HG03521 (cell line): ENCODE measurements at regions not wholly inside any gene's neighbourhood (a gene's known extent, or its start where the extent isn't known, plus 50 kb on each side); places are given as distances from the start of the nearest gene placed in this dataset.
"Not testable (repeated sequence)": the region's sequence is repeated elsewhere in the genome, so short reads cannot be mapped to it uniquely, and the experiment has no call there.

Experiments
- ATAC-seq: cut with Tn5 transposase; IDR thresholded peaks from one replicate; pipeline ENCODE4 v1.9.1; 2021; ENCODE audit warnings: mild to moderate bottlenecking, moderate library complexity; ENCODE audit not compliant: unreplicated experiment

DNA sequence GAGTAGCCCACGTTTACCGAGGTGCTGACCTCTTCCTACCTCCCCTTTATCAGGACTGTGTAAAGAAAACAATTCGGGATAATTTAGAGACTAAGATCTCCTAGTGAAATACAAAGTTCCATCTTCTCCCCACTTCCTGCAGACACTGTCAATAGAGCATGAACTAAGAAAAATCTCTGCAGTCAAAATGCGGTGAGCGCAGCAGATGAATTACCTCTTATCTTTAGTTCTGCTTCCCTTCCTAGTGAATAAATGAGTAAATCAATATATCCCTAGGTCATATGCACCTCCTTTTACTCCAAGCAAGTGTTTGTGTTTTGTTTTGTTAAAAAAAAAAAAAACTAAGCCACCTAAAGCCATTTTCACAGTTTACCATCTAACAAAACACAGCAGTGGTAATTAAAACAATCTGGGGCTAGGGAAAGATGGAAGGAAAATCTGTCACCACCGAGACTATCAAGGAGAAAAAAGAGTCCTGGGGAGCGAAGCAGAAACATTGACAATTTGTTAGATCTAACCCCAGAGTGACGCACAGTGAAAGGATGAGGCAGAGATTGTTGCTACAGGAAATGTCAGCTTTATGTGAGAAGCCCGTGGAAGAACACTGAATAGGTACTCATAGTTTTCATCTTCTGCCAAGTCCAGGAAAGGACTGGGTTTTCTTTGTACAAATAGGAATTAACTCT, 159.4 kb upstream of the SPTLC3 start:
- no peak for ATAC-seq

DNA sequence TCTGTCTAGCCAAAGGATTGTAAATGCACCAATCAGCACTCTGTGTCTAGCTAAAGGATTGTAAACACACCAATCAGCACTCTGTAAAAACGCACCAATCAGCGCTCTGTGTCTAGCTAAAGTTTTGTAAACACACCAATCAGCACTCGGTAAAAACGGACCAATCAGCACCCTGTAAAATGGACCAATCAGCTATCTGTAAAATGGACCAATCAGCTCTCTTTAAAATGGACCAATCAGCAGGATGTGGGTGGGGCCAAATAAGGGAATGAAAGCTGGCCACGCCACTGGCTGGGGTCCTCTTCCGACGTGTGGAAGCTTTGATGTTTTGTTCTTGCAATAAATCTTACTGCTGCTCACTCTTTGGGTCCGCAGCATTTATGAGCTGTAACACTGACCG, 151.1 kb upstream of the SPTLC3 start:
- not testable (repeated sequence) for ATAC-seq

DNA sequence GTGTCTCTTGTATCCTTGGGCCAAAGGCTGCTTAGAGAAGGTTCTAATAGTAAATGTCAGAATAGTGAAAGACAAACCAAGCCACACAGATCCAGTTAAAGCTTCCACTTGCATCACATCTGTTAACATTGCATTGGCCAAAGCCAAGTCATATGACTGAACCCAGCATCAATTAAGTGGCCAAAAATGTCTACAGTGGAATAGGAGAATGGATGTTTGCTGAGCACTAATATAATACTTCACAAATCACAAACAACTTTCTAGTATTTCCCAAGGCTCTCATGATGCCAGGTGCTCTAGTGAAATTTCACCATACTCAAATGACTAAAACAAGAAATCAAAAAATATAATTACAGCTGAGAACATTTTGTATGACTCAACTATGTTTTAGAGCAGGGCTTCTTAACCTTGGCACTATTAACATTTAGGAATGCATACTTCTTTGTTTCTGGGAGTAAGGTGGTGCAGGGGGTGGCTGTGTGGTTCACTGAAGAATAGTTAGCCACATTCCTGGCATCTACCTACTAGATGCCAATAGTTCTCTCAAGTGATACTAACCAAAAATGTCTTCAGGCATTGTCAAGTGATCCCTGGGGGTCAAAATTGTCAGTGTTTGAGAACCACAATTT, 148.0 kb upstream of the SPTLC3 start:
- ATAC-seq: no peak

DNA sequence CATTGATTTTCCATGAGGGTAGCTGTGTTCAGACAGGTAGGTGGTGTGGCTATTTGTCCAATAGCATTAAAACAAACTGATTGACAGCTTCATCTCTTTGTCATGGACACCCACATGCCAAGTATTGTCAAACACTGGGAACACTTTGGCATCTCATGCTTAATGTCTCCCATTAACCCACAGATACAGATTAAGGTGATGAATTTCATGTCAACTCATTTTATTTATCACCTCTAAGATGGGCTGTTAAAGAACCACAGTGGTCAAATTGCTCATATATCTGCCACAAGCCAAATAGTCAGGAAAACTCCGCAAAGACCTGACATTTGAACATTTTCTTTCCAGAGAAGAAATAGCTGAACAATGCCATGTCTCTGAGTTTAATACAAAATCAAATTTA, 139.1 kb upstream of the SPTLC3 start:
- ATAC-seq: no peak

DNA sequence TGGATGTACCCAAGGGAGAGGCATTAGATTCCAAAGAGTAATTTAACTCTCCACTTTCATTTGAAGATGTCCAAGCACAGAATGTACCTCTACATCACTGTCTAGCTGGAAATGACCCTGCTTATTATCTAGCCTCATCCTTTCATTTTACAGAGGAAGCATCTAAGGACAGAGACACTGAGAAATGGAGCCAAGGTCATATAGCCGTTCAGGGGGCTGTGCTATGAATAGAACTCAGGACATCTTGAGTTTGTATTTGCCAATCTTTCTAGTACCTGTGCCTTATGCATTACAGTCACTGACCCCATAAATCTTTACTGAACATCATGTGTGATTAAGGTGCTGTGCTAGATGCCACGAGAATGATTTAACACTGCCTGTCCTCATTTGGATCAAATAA, 138.2 kb upstream of the SPTLC3 start:
- ATAC-seq: no peak

DNA sequence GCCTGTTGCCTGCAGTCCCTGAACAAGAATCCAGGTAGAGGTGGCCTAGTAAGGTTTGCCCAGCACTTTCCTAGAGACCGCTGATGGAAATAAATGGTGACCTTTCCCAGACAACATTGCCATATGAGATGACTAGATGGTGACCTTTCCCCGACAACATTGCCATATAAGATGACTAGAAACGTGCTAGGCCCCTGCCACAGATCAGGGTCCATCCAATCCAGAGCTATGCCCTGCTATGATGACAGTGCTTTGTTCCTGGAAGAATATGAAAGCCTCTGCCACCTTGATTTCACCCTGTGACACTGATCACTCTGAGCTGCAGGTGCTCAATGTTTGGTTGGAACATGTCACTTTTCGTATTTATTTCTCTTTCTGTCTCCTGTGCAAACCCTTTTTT, 133.8 kb upstream of the SPTLC3 start:
- ATAC-seq: no peak

DNA sequence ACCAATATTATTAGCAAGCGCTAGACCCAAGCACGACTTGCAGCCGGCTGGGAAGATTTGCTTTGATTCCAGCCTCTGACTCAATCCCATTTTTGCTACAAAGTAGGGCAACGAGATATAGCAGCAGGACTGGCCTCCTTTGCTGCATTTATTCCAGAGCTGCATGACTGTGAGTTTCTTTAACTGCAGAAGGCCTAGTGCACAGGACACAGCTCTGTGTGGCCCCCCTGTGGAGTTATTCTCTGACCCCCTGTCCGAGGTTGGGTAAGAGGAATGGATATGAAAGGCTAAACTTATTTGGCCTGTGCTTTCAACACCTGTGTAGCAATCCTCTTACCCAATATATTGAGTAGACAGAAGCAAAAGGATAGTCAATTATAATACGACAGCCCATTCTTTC, 133.3 kb upstream of the SPTLC3 start:
- ATAC-seq: no peak

DNA sequence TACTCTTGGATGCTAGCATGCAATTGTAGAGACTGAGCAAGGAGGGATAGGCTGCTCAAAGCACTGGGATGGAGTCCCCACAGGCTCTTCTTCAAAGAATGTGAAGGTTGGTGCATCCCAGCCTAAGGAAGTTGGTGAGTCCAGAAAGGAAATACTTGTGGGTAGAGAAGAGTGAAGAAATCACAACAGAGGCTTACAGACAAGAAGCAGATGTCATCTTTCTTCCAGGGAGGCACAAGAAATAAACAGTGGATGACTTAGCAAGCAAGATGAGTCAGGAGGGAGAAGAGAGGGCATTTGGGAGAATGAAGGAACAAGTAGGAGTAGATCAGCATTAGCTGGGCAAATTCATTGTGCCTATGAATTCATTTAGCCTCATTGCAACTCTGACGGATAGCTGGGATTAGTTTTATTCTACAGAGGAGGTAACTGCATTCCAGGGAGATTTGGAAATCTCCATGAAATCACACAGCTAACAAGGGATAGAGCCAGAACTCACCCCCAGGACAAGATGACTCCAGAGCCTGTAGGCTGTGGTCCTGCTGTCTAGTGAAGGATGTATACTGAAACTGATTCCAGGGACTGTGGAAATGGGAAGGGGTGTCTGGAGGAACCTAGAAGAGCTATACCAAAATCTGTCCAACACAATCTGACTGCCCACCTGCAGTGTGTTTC, 125.8 kb upstream of the SPTLC3 start:
- no peak for ATAC-seq

DNA sequence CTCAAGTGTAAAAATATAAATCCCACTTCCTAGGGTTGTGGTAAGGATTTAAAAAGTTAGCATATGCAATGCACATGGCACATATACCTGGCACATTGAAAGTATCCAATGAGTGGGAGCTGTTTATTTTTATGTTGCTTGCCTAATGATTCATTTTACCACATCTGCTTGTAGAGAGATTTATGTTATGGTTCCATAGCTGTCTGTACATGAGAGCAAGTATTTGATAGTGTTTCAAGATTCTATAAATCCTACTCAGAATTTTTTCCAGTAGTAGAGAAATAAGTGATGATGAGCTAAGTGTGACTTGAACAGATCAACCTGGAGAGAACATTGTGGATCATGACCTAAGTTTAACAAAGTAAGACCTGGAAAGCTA, 125.3 kb upstream of the SPTLC3 start:
- no peak for ATAC-seq

DNA sequence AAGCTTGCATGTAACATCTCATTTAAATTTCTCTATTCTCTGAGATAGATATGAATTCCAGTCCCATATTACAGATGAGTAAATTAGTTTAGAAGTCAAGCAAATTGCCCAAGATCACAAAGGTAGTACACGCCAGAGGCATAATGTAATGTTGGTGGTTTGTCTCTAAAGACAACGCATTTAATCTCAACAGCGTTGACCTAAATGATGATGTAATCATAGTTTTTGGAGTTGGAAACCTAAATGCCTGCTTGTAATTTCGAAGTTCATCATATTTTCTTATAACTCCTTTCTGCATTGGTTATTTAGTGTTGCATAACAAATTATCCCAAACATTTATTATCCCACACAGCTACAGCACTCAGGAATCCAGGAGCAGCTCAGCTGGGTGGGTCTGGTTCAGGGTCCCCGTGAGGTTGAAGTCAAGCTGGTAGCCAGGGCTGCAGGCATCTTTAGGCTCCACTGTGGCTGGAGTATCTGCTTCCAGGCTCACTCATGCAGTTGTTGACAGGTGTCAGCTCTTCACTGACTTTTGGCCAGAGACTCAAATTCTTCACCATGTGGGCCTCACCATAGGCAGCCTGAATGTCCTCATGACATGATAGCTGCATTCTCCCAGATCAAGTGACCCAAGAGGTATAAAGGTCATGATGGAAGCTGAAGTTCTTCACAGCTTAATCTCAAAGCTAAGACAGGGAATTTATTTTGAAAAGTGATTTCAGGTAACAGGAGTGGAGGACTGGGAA, 122.0 kb upstream of the SPTLC3 start:
- ATAC-seq: no peak

DNA sequence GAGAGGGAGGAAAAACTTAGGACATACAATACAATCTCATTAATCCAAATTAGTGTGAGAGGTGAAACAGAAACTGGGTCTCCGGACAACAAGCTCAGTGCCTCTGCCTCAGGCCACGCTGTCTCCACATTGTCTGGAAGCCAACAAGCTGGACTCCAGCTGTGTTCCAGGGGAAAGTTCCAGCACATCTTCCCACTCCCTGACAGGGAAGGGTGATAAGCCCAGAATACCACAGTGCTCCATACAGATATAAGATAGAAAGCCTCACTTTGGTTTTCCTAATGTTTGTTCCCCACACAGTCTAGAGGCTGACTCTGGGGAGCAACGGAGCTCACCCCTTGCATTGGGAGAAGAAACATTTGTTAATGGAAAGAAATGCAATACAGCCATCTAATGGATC, 117.1 kb upstream of the SPTLC3 start:
- no peak for ATAC-seq

DNA sequence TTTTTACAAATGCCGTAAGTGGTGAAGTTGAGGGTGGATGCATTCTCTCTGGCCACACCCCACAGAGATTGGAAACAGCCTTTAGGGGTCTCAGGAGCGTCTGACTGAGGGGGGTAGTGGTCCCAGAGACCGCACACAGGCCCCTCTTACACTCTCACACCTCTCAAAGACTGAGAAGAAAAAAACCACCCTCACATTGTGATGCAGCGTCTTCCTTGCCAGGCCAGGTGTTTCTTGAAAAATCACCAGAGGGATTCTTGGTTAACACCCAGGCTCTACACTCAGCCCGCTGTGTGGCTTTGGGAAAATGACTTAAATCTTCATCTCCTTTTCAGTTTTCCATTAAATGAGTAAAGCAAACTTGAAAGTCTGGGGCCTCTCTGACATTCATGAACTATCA, 115.8 kb upstream of the SPTLC3 start:
- no peak for ATAC-seq

DNA sequence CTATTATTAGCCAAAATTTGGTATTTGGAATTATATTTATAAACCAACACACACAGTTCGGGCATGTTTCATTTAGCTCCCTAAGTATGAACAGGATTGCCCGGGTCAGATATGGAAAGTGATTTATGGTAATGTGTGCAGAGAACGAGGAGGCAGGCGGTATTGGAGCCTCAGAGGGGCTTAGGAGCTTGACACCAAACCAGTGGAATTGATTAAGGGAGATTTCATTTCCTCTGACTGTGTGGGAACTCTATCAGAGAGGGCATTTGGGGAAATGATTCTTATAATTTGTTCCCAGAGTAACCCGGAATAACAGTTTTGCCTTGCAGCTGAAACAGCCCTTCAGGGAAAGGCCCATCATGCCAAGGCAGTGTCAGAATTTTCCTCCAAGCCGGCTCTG, 115.1 kb upstream of the SPTLC3 start:
- no peak for ATAC-seq

DNA sequence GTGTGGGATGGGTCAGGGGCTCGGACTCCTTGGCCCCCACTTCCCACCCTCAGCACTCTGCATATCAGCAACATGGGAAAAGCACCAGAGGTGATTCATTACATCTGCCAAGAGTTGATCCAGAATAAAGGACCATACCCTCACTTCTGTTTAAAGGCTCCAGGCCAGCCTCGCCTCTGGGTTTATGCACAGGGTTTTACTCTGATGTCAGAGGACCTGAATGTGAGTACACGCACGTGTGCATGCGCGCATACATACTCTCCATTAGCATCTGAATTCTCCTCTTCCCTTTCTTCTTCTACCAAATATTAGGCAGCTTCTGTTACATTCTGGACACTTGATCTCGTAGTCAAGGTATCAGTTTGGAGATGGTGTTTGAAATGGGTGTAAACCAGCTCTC, 114.7 kb upstream of the SPTLC3 start:
- ATAC-seq: no peak

DNA sequence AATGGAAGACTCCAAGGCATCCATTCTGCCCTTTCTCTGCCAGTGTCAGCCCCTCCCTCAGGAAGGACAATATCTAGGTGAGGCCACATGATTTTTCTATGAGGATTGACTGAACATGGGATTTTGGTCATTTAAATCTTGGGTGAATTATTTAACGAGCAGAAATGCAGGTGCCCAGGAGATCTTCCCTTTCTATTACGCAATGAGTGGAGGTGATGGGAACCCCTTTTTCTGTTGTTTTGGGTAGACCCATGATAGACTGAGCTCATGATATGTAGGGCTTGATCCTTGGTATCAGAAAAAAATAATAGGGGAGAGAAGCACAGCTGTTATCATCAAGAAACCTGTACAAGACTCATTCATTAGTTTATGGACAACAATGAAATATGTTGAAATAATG, 112.6 kb upstream of the SPTLC3 start:
- no peak for ATAC-seq

DNA sequence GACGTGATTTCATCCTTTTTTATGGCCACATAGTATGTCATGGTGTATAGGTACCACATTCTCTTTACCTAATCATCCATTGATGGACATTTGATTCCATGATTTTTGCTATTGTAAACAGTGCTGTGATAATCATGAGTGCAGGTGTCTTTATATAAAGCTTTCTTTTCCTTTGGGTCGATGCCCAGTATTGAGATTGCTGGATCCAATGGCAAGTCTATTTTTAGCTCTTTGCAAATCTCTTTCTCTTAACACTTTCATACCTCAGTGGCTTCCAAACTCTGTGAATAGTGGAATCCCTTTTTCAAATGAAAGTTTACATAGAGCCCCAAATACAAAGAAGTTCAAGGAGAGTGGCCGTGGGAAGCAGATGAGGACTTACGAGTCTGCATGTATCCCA, 105.8 kb upstream of the SPTLC3 start:
- no peak for ATAC-seq

DNA sequence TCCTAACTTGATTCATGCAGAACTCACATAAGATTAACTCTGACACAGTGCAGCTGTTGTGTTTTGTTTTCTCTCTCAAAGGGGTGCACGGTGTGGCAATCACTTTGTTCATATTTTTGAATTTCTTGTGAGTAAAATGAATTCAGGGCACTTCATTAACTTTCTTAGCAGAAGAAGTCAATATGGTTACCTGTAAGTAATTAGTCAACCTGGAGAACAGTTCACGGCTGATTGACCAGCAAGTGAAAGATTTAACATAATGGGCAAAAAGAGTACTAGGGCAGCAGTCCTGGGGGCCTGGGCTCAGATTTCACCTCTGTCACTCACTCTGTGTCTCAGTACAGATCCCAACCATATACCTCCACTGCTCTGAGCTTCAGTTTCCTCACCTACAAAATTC, 102.4 kb upstream of the SPTLC3 start:
- ATAC-seq: no peak

DNA sequence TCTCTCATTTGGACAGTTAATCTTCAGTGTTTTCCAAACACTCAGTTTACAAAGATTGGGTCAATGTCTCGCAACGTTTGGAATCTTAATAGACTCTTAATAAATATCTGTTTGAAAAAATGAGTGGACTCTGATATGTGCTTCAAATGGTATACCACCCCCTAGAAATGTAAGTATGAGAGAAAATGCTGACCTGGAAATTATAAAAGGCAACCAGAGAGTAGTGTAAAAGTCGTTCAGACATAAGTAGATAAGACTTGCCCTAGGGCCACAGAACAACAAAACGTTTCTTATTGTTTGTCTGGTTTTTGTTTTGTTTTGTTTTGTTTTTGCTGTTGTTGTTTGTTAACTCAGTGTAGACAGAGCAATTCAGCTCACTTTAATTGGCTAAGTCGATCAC, 97.4 kb upstream of the SPTLC3 start:
- no peak for ATAC-seq

DNA sequence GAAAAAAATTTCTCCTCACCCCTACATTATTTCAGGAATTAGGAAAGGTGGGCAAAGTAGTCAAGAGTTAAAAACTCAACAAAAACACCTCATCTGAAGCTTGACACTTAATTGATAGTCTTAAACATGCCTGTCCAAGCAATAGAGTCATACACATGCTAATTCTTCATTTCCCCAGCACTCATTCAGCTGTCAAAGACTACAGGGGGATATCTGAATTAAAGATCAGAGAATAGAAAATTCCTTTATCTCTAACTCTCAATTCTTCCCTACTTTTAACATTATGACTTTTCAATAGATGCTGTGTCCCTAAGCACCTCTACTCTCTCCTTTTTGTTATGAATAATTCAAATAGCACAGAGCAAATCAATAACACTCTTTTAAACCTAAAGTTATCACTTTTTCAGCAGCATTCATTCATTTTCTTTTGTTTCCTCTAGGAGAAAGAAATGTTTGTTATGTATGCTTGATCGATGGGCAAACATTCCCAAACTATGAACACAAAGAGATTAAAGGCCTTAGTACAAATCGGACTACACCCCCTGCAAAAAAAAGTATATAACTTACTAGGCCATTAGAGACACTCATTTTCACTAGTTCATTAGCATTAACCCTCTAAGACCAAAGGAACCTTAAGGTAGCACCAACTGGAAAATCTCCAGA, 94.9 kb upstream of the SPTLC3 start:
- no peak for ATAC-seq

DNA sequence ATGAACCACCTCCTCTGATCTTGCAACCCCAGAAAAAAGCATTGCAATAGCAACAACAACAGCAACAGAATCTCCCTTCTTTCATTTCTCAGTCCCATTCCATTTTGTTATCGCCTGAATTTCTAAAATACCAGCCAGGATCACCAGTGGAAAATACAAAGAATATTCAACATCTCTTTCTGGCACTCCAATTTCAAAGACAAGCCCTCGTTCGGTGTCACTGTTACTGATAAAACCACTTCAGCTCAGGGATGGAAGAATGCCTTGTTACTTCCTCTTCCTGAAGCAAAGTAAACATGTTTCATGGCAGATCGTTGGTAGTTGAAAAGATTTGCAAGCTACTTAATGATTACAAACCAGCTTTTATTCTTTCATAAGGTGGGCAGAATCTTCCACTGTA, 94.0 kb upstream of the SPTLC3 start:
- no peak for ATAC-seq

DNA sequence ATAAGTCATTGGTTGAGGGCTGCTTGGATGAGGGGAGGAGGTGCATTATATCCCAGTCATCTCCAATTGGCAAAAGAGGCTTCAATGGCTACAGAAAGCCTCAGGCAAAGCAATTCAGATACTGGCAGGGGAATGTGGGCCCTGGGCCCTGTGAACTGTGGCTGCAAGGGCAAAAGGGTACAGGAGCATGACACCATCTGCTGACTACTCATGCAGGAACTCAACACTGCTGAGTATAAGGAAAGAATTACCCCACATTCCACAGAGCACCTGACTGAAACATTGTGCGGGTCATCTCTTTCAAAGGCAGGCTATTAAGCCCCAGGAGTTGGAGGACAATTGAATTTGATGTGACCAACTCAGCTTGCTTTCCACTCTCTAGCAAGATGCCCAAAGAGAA, 92.1 kb upstream of the SPTLC3 start:
- no peak for ATAC-seq
